ENCODE measurements at regions not wholly inside any gene's neighbourhood (a gene's known extent, or its start where the extent isn't known, plus 50 kb on each side); places are given as distances from the start of the nearest gene placed in this dataset.
"Not testable (repeated sequence)": the region's sequence is repeated elsewhere in the genome, so short reads cannot be mapped to it uniquely, and the experiment has no call there.

- DNase-seq (ENCODE audit: low spot score) = no peak
These were observed 1196.1 kb upstream of the CDH2 start for GRCh38 chr18:29373000-29373399.

- no peak for DNase-seq (ENCODE audit: low spot score)
These were observed 1184.9 kb upstream of the CDH2 start for GRCh38 chr18:29361843-29362242.

DNA sequence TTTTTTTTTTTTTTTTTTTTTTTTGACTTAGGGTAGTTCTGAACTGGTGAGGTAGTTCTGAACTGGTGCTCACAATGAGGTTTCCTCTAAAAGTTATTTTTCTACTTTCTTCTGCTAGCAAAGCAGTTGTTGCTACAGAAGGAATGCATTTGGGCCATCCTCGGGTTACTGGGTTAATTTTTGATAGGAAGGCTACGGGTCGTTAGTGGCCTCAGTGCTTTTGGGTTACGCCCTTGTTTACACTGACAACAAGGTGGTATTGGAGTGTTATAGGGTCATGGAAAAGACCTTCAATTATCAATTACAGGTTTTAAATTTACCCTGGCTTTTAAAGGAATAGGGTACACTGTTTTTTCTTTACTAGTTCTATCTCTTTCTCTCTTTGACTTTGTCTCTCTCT lies 1183.7 kb upstream of the CDH2 start:
- not testable (repeated sequence) for DNase-seq (ENCODE audit: low spot score)

DNA sequence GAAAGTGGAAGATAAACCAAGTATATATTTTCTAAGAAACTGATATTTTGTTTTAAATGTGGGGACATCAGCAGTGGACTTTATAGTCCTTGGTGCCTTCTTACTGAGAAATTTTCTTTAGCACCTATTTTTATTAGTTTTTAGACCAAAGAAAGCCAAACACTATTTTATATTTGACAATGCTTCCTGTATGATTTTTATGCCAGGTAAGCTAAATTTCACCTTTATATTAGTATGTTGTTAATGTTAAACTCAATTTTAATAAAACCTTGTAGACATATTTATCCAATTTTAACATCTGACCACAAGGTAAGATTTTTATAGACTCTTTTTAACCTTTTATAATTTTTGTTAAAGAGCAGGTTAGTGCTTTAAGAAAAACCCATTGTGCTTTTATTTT lies 1182.3 kb upstream of the CDH2 start:
- DNase-seq (ENCODE audit: low spot score) = not testable (repeated sequence)

GRCh38 chr18:29351171-29351570 lies 1174.2 kb upstream of the CDH2 start:
- no peak for DNase-seq (ENCODE audit: low spot score)

DNA sequence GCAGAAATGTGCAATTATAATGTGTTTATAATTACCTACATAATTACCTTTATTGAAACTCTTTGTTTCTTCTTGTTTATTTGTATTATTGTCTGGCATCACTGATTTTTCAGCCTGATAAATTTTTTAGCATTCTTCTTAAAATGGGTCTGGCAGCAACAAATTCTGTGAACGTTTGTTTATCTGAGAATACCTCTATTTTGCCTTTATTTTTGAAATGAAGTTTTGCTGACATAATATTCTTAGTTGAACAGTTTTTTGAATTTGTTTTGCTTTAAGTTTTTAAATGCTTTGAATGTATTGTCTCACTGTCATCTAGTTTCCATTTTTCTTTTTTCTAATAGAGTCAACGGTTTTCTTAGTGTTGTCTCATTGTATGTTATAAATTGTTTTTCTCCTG lies 1152.0 kb upstream of the CDH2 start:
- DNase-seq (ENCODE audit: low spot score) = no peak

- no peak for DNase-seq (ENCODE audit: low spot score)
These were observed 1149.3 kb upstream of the CDH2 start for GRCh38 chr18:29326214-29326613.

DNA sequence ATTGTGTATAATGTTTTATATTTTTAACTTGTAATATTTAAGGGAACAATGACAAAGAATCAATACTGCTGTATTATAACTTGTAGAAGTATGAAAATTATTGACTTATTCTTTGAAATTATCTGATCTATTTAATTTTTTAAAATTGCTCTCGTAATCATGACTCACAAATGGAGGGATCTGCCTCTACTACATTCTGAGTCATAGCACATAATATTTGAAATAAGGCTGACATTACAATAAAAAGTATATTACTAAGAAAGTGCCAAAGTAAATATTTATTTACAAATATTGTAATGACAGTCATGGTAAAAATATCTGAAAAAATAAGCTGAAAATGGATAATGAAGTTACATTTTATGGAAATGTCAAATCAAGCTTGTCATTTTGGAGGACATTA lies 1144.6 kb upstream of the CDH2 start:
- DNase-seq (ENCODE audit: low spot score) = no peak

DNA sequence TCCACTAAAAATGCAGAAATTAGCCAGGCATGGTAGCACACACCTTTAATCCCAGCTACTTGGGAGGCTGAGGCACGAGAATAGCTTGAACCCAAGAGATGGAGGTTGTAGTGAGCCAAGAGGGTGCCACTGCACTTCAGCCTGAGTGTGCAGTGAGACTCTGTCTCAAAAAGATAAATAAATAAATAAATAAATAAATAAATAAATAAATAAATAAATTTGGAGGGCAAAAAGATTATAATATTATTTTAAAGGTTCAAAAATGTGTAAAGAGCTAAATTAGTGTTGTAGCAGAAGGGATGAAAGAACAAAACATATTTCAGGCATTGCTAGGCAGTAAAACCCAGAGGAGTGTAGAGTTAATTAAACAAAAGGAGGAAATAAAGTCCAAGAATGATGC lies 1136.4 kb upstream of the CDH2 start:
- DNase-seq (ENCODE audit: low spot score) = no peak

- no peak for DNase-seq (ENCODE audit: low spot score)
These were observed 1134.7 kb upstream of the CDH2 start for GRCh38 chr18:29311580-29311979.

DNA sequence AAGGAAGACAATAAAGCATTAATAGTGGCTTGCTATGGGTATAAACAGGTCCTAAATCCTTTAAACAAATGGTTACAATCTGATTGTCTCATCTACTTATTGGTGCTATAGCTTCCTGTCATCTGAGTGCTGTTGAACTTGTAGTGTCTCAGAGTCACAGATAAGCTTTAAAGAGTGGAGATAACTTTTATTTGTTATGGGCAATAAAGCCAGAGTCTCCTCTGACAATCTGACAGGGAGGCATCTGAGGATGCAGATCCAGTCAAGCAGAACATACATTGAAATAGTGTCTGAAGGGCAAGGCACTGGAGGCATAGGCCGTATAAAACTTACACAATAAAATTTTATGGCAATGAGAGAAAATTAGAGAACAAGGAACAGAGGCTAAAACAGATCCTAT lies 1132.4 kb upstream of the CDH2 start:
- no peak for DNase-seq (ENCODE audit: low spot score)

- DNase-seq (ENCODE audit: low spot score) = no peak
These were observed 1131.1 kb upstream of the CDH2 start for GRCh38 chr18:29307982-29308381.

DNA sequence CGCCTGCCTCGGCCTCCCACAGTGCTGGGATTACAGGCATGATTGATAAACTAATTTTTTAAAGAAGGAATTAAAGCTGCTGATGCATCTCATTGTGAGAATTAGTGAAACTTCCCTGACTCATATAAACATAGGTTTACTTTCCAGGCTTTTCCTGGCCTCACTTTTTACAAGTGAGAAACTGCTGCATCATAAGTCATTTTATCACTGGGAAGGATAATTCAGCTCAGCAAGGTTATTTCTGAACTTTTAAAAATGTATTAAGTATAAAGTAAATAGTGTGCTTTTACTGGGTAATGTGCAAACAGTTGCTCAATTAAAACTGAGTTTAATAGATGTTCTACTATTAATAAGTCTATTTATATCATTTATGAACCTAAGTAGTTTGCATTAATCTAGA lies 1130.3 kb upstream of the CDH2 start:
- no peak for DNase-seq (ENCODE audit: low spot score)

DNA sequence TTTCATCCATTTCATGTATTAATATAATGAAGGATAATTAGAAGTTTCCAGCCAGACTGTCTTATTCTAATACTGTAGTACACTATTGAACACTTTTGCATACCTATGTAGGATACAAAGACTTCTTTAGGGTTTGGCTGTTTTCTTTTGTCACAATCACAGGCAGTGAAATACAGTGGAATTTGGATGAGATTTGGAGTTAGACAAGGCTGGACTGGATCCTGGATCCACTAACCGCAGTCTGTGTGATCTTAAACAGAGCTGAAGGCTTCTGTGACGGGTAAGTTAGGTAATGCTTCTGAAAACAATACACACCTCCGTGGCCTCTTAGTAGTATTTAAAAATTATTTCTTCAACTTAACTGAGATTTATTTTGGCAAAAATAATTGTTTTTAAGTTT lies 1128.6 kb upstream of the CDH2 start:
- DNase-seq (ENCODE audit: low spot score) = no peak

DNA sequence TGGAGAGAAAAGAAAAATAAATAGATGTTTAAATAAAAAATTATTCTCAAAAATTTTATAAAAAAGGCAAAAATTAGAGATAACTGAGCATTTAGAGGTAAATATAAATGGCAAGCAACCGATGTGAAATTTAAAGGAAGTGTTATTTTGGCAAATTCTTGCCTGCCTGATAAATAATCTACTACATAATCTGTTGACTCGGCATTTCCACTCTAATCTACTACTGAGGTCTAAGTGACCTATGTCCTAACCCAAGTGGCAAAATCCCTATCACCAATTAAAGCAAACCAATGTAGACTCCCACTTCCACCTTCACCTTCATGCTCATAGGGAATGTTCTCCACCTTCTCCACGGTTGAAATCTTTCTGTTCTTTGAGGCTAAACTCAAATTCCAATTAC lies 1124.1 kb upstream of the CDH2 start:
- no peak for DNase-seq (ENCODE audit: low spot score)

- DNase-seq (ENCODE audit: low spot score) = no peak
These were observed 1108.5 kb upstream of the CDH2 start for GRCh38 chr18:29285471-29285870.

DNA sequence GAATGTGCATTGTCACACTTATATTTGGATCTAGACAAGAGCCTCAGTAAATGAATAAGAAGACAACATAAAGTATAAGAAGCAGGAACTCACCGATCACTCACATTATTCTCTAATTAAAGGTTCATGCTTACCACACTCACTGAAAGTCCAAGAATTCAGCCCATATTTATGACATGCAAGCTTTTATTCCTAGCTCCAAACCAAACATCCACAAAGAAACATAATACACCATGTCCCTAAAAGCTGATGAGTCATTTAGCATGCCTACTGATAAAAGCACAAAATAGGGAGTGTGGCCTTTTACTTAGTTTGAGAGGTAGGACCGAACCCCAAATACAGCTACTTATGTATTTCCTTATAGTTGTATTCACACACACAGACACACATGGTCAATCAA lies 1094.6 kb upstream of the CDH2 start:
- no peak for DNase-seq (ENCODE audit: low spot score)

DNA sequence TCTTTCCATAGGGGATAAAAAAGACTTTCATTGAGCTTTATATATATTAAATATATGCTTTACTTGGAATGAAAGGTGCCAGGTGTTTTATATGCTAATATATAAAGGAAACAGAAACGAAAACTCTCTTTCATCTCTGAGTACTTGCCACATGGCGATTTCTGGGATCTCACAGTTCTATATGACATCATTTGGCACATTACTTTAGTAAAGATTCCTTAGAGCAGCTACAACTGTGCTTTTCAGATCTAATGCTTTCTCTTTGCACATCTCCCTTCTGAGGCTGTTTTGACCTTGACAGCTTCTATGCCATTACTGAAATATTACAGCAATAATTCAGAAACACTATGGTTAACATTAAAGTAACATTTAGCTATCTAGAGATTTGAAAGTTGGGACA lies 1082.9 kb upstream of the CDH2 start:
- DNase-seq (ENCODE audit: low spot score) = no peak

DNA sequence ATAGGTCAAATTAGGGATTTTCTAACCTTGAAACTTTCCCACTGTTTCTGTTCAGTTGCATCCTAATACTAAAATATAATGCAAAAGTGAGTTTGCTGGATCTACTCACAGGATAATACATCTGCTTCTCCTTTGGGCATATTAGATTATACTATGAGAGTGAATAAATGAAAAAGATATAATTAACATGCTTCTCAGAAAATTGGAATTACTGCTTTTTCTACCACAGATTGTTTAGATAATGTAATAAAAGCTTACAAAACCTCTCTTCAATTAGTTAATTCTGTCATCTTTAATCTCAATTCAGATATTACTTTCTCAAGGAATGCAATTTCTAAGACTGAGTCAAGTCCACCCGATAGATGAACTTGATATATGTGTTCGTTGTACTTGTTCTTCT lies 1077.2 kb upstream of the CDH2 start:
- DNase-seq (ENCODE audit: low spot score) = no peak

GRCh38 chr18:29251681-29252080 lies 1074.8 kb upstream of the CDH2 start:
- no peak for DNase-seq (ENCODE audit: low spot score)

GRCh38 chr18:29250843-29251242 lies 1073.9 kb upstream of the CDH2 start:
- DNase-seq (ENCODE audit: low spot score) = no peak

- no peak for DNase-seq (ENCODE audit: low spot score)
These were observed 1073.3 kb upstream of the CDH2 start for GRCh38 chr18:29250259-29250658.

GRCh38 chr18:29248805-29249204 lies 1071.9 kb upstream of the CDH2 start:
- DNase-seq (ENCODE audit: low spot score) = no peak

- DNase-seq (ENCODE audit: low spot score) = no peak
These were observed 1064.3 kb upstream of the CDH2 start for GRCh38 chr18:29241199-29241598.

- DNase-seq (ENCODE audit: low spot score) = no peak
These were observed 1057.8 kb upstream of the CDH2 start for GRCh38 chr18:29234751-29235150.
